HG03460 (cell line): ENCODE measurements at regions not wholly inside any gene's neighbourhood (a gene's known extent, or its start where the extent isn't known, plus 50 kb on each side); places are given as distances from the start of the nearest gene placed in this dataset.

ENCODE experiments used
- ATAC-seq: cut with Tn5 transposase; IDR thresholded peaks from one replicate; pipeline ENCODE4 v1.9.1; 2021; ENCODE audit not compliant: unreplicated experiment

GRCh38 chr4:166602068-166602467 is 632.2 kb downstream of the SPOCK3 start:
- ATAC-seq, result no peak

- ATAC-seq, result no peak
Measured at GRCh38 chr4:166622425-166622977, 611.8 kb downstream of the SPOCK3 start.

- peak; percentile 58 for ATAC-seq
Measured at GRCh38 chr4:166625018-166625637, 609.2 kb downstream of the SPOCK3 start.

GRCh38 chr4:166628454-166628853 is 605.8 kb downstream of the SPOCK3 start:
- no peak for ATAC-seq

GRCh38 chr4:166635367-166635766 is 598.9 kb downstream of the SPOCK3 start:
- ATAC-seq, result no peak

- no peak for ATAC-seq
Measured at GRCh38 chr4:166637816-166638215, 596.5 kb downstream of the SPOCK3 start.

- no peak for ATAC-seq
Measured at GRCh38 chr4:166655231-166655630, 579.1 kb downstream of the SPOCK3 start.

- ATAC-seq, result no peak
Measured at GRCh38 chr4:166655705-166656104, 578.6 kb downstream of the SPOCK3 start.

- no peak for ATAC-seq
Measured at GRCh38 chr4:166657261-166657660, 577.0 kb downstream of the SPOCK3 start.

- ATAC-seq, result no peak
Measured at GRCh38 chr4:166658585-166658984, 575.7 kb downstream of the SPOCK3 start.

GRCh38 chr4:166662266-166662843 is 571.9 kb downstream of the SPOCK3 start:
- peak; percentile 94 for ATAC-seq

GRCh38 chr4:166670341-166670740 is 564.0 kb downstream of the SPOCK3 start:
- no peak for ATAC-seq

- no peak for ATAC-seq
Measured at GRCh38 chr4:166673911-166674310, 560.4 kb downstream of the SPOCK3 start.

GRCh38 chr4:166675411-166675810 is 558.9 kb downstream of the SPOCK3 start:
- no peak for ATAC-seq

- ATAC-seq, result no peak
Measured at GRCh38 chr4:166680796-166681195, 553.5 kb downstream of the SPOCK3 start.

- no peak for ATAC-seq
Measured at GRCh38 chr4:166682200-166682599, 552.1 kb downstream of the SPOCK3 start.
